H9 (cell line): ENCODE measurements at regions not wholly inside any gene's neighbourhood (a gene's known extent, or its start where the extent isn't known, plus 50 kb on each side); places are given as distances from the start of the nearest gene placed in this dataset.

ENCODE experiments used
- DNase-seq: peaks from one replicate; pipeline ENCODE4 v3.0.0-alpha.2; 2017
- H2AFZ ChIP-seq: one replicate; pipeline ENCODE4 v1.6.1; 2013; ENCODE audit warnings: mild to moderate bottlenecking, low read length, control low read depth, moderate library complexity
- H2AK5ac ChIP-seq: 2 replicates; pipeline ENCODE4 v1.6.1; 2013; ENCODE audit warnings: low read length, control low read depth, mixed read lengths; ENCODE audit not compliant: insufficient read length
- H2BK120ac ChIP-seq: one replicate; pipeline ENCODE4 v1.6.1; 2013; ENCODE audit warnings: low read depth, mild to moderate bottlenecking, low read length, control low read depth, inconsistent platforms; ENCODE audit not compliant: poor library complexity, severe bottlenecking
- H2BK12ac ChIP-seq: 2 replicates; pipeline ENCODE4 v1.6.1; 2013; ENCODE audit warnings: low read length, control low read depth, mixed read lengths, low read depth; ENCODE audit not compliant: insufficient read length
- H2BK15ac ChIP-seq: 2 replicates; pipeline ENCODE4 v1.6.1; 2013; ENCODE audit warnings: low read depth, low read length, control low read depth
- H2BK20ac ChIP-seq: one replicate; pipeline ENCODE4 v1.6.1; 2013; ENCODE audit warnings: low read depth, mild to moderate bottlenecking, low read length, control low read depth, inconsistent platforms; ENCODE audit not compliant: poor library complexity, severe bottlenecking
- H2BK5ac ChIP-seq: 2 replicates; pipeline ENCODE4 v1.6.1; 2013; ENCODE audit warnings: low read length, control low read depth, mixed read lengths; ENCODE audit not compliant: insufficient read length
- H3K14ac ChIP-seq: 2 replicates; pipeline ENCODE4 v1.6.1; 2013; ENCODE audit warnings: low read length, control low read depth; ENCODE audit not compliant: insufficient read depth
- H3K18ac ChIP-seq: 2 replicates; pipeline ENCODE4 v1.6.1; 2013; ENCODE audit warnings: low read depth, mild to moderate bottlenecking, mixed read lengths, low read length, control low read depth; ENCODE audit not compliant: insufficient read length
- H3K23ac ChIP-seq: 2 replicates; pipeline ENCODE4 v1.6.1; 2013; ENCODE audit warnings: low read length, control low read depth, mixed read lengths, low read depth; ENCODE audit not compliant: insufficient read length
- H3K23me2 ChIP-seq: 2 replicates; pipeline ENCODE4 v1.6.1; 2013; ENCODE audit warnings: low read depth, mild to moderate bottlenecking, mixed read lengths, low read length, control low read depth; ENCODE audit not compliant: insufficient read length, poor library complexity, severe bottlenecking
- H3K27ac ChIP-seq: 2 replicates; pipeline ENCODE4 v1.5.1; 2013; ENCODE audit warnings: low read length, control low read depth, mixed read lengths, low read depth; ENCODE audit not compliant: insufficient read length
- H3K27me3 ChIP-seq: 2 replicates; pipeline ENCODE4 v1.6.1; 2013; ENCODE audit warnings: low read length, control low read depth, inconsistent platforms; ENCODE audit not compliant: insufficient read depth
- H3K4ac ChIP-seq: 2 replicates; pipeline ENCODE4 v1.6.1; 2013; ENCODE audit warnings: low read depth, mild to moderate bottlenecking, control low read depth, inconsistent platforms, low read length, moderate library complexity
- H3K4me1 ChIP-seq: 2 replicates; pipeline ENCODE4 v1.6.1; 2013; ENCODE audit warnings: low read length, control low read depth, inconsistent platforms; ENCODE audit not compliant: insufficient read depth
- H3K4me2 ChIP-seq: 2 replicates; pipeline ENCODE4 v1.6.1; 2013; ENCODE audit warnings: low read length, control low read depth, mixed read lengths; ENCODE audit not compliant: insufficient read length, insufficient read depth
- H3K56ac ChIP-seq: 2 replicates; pipeline ENCODE4 v1.6.1; 2013; ENCODE audit warnings: low read depth, mild to moderate bottlenecking, mixed read lengths, low read length, control low read depth; ENCODE audit not compliant: insufficient read length
- H3K79me1 ChIP-seq: 2 replicates; pipeline ENCODE4 v1.6.1; 2013; ENCODE audit warnings: low read depth, mild to moderate bottlenecking, moderate library complexity, low read length, control low read depth, inconsistent platforms; ENCODE audit not compliant: insufficient read depth, poor library complexity, severe bottlenecking
- H3K79me2 ChIP-seq: 2 replicates; pipeline ENCODE4 v1.6.1; 2013; ENCODE audit warnings: low read length, control low read depth, inconsistent platforms; ENCODE audit not compliant: insufficient read depth
- H3K9ac ChIP-seq: 2 replicates; pipeline ENCODE4 v1.6.1; 2013; ENCODE audit warnings: low read length, control low read depth, mixed read lengths; ENCODE audit not compliant: insufficient read length; ENCODE audit errors: extremely low read depth
- H3K9me3 ChIP-seq: one replicate; pipeline ENCODE4 v1.6.1; 2013; ENCODE audit warnings: low read depth, low read length, inconsistent platforms; ENCODE audit not compliant: control insufficient read depth
- H3T11ph ChIP-seq: one replicate; pipeline ENCODE4 v1.6.1; 2013; ENCODE audit warnings: mild to moderate bottlenecking, low read length, control low read depth, inconsistent platforms
- H4K20me1 ChIP-seq: one replicate; pipeline ENCODE4 v1.6.1; 2013; ENCODE audit not compliant: control insufficient read depth, insufficient read length, insufficient read depth
- H4K5ac ChIP-seq: 2 replicates; pipeline ENCODE4 v1.6.1; 2013; ENCODE audit warnings: low read depth, mild to moderate bottlenecking, mixed read lengths, low read length, control low read depth; ENCODE audit not compliant: insufficient read length
- H4K8ac ChIP-seq: replicated peaks from 2 replicates; pipeline ENCODE4 v1.6.1; 2013; ENCODE audit warnings: low read length, control low read depth, mixed read lengths, low read depth; ENCODE audit not compliant: insufficient read length
- H4K91ac ChIP-seq: 2 replicates; pipeline ENCODE4 v1.6.1; 2013; ENCODE audit warnings: low read depth, mild to moderate bottlenecking, moderate library complexity, mixed read lengths, low read length, control low read depth; ENCODE audit not compliant: insufficient read length
- H3K27ac Mint-ChIP-seq, 3 experiments: 2 replicates in 2 of 3; 3 replicates in 1 of 3; pipeline ENCODE4 v1.8.0; 2020 to 2021; ENCODE audit warnings: mixed read lengths in 3 of 3, mild to moderate bottlenecking in 1 of 3, moderate library complexity in 1 of 3
- H3K27me3 Mint-ChIP-seq: 2 replicates; pipeline ENCODE4 v1.8.0; 2021; ENCODE audit warnings: low read depth, mild to moderate bottlenecking, moderate library complexity, mixed read lengths
- H3K36me3 Mint-ChIP-seq, 3 experiments: 2 replicates in 2 of 3; 3 replicates in 1 of 3; pipeline ENCODE4 v1.8.0; 2020 to 2021; ENCODE audit warnings: low read depth in 3 of 3, mixed read lengths in 3 of 3; ENCODE audit not compliant: insufficient read depth in 1 of 3
- H3K4me1 Mint-ChIP-seq, 2 experiments: 2 replicates each; pipeline ENCODE4 v1.8.0; 2020; ENCODE audit warnings: mixed read lengths in 2 of 2
- H3K4me3 Mint-ChIP-seq, 2 experiments: 2 replicates in 1 of 2; 3 replicates in 1 of 2; pipeline ENCODE4 v1.8.0; 2020 to 2021; ENCODE audit warnings: mild to moderate bottlenecking in 2 of 2, mixed read lengths in 2 of 2, moderate library complexity in 1 of 2
- H3K9me3 Mint-ChIP-seq, 2 experiments: 2 replicates in 1 of 2; 3 replicates in 1 of 2; pipeline ENCODE4 v1.8.0; 2020; ENCODE audit warnings: mild to moderate bottlenecking in 2 of 2, mixed read lengths in 2 of 2, moderate library complexity in 1 of 2
- CTCF ChIP-seq: fragments of 200-600 bp; sonication (generic); conservative IDR thresholded peaks from 3 replicates; pipeline ENCODE4 v1.8.0; 2021; ENCODE audit warnings: antibody characterized with exemption, mild to moderate bottlenecking
- WGBS: extraction: QIAGEN DNeasy Blood & Tissue Kit; methylation state at CpG from one replicate; pipeline ENCODE4 v1.1.7; 2013; ENCODE audit warnings: missing lambda C conversion rate, low lambda C conversion rate, mixed read lengths; ENCODE audit not compliant: insufficient read length; ENCODE audit errors: extremely low coverage; 5-methylcytosine and 5-hydroxymethylcytosine counted together

DNA sequence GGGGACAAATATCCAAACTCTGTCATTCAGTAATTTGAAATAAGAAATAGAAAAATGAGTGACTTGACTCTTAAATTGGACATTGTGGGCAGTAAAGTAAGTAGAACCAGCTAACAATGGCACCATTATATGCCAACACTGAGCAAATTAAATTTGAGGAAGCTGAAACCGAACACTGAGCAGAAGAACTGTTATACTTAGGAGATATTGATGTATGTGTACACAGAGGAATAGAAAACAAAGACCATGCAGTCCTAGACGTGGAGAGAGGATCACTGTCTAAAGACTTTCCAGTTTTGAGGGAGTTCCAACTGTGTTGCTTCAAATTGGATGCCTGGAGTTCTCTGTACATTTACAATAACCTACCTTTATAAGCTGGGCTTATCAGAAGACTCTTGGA is 427.0 kb upstream of the EYS start:
- H3K9me3 Mint-ChIP-seq: peaks cover 9 to 22% of the 10 kb centered on the region in 2 experiments
- Histone ChIP-seq H4K5ac (no peak overlapping the region), H3K23me2 (no peaks in the 10 kb centered on the region), H3K9ac (no peak overlapping the region), H2AK5ac (no peak overlapping the region), H2BK20ac (no peak overlapping the region), H3K27ac (no peak overlapping the region), H2BK120ac (no peak overlapping the region), H3K4ac (no peak overlapping the region), H3T11ph (no peak overlapping the region), H2AFZ (no peak overlapping the region), H4K91ac (no peak overlapping the region), H3K18ac (no peak overlapping the region), H3K23ac (no peak overlapping the region), H4K8ac (no peak overlapping the region), H2BK5ac (no peak overlapping the region), H2BK12ac (no peak overlapping the region), H2BK15ac (no peak overlapping the region), H4K20me1 (no peaks in the 10 kb centered on the region), H3K56ac (no peak overlapping the region), H3K9me3 (no peaks in the 10 kb centered on the region), H3K27me3 (no peaks in the 10 kb centered on the region), H3K14ac (no peak overlapping the region), H3K79me2 (no peaks in the 10 kb centered on the region), H3K4me2 (no peak overlapping the region), H3K79me1 (no peaks in the 10 kb centered on the region), H3K4me1 (no peaks in the 10 kb centered on the region)
- peaks cover 0 to 13% (median 2%) of the 10 kb centered on the region in 3 experiments; a peak in 1 of 7 replicates for H3K36me3 Mint-ChIP-seq
- TF ChIP-seq CTCF: no peak
- H3K4me3 Mint-ChIP-seq: no peak overlapping the region
- no peak for DNase-seq
- no peaks in the 10 kb centered on the region for H3K4me1 Mint-ChIP-seq
- no CpG with 5 or more reads among the region's 2 CpGs for WGBS
- H3K27ac Mint-ChIP-seq: no peak overlapping the region
- no peaks in the 10 kb centered on the region for H3K27me3 Mint-ChIP-seq
